ENCODE measurements at regions not wholly inside any gene's neighbourhood (a gene's known extent, or its start where the extent isn't known, plus 50 kb on each side); places are given as distances from the start of the nearest gene placed in this dataset.

GRCh38 chr12:30188602-30189326 is 405.0 kb upstream of the TMTC1 start:
- CTCF ChIA-PET: no interaction called here
- no peak for FAIRE-seq
- POLR2A ChIA-PET: no interaction called here

More at GRCh38 chr12:30188602-30189326, 405.0 kb upstream of the TMTC1 start:
- WGBS (ENCODE audit: missing lambda C conversion rate): 15% methylated on average over 8 of the region's 8 CpGs
- TF ChIP-seq CHD4 (IDR thresholded peaks at IDR 0.05; ENCODE audit: borderline replicate concordance): no peak
- TF ChIP-seq CBX2 (IDR thresholded peaks at IDR 0.05; ENCODE audit: borderline replicate concordance, low read depth): no peak
- TF ChIP-seq EP300 (IDR thresholded peaks at IDR 0.05): no peak
- no peak for TF ChIP-seq TP53 (CRISPR knock-in tag; IDR thresholded peaks at IDR 0.05)
- TF ChIP-seq NPAS2 (CRISPR knock-in tag; IDR thresholded peaks at IDR 0.05; ENCODE audit: borderline replicate concordance): no peak
- TF ChIP-seq TFCP2L1 (CRISPR knock-in tag; IDR thresholded peaks at IDR 0.05): no peak
- TF ChIP-seq HMGXB4 (CRISPR knock-in tag; IDR thresholded peaks at IDR 0.05; ENCODE audit: borderline replicate concordance): no peak
- no peak for TF ChIP-seq USF2 (IDR thresholded peaks at IDR 0.05)
- no peak for TF ChIP-seq ELK1 (IDR thresholded peaks at IDR 0.05; ENCODE audit: low read depth, low read length)
- TF ChIP-seq FOSB (CRISPR knock-in tag; IDR thresholded peaks at IDR 0.05): no peak
- TF ChIP-seq MAX (IDR thresholded peaks at IDR 0.05): no peak
- no peak for TF ChIP-seq ZFP36 (IDR thresholded peaks at IDR 0.05; ENCODE audit: borderline replicate concordance, partially characterized antibody)
- TF ChIP-seq EHF (CRISPR knock-in tag; IDR thresholded peaks at IDR 0.05): no peak
- TF ChIP-seq ATOH8 (CRISPR knock-in tag; IDR thresholded peaks at IDR 0.05; ENCODE audit: low read depth): no peak
- no peak for TF ChIP-seq CTCF (IDR thresholded peaks at IDR 0.05)
- TF ChIP-seq HOXA7 (CRISPR knock-in tag; IDR thresholded peaks at IDR 0.05): no peak
- TF ChIP-seq HEYL (CRISPR knock-in tag; IDR thresholded peaks at IDR 0.05): no peak
- no peaks in the 10 kb centered on the region for H3K4me1 ChIP-seq
- H3K4me2 ChIP-seq: no peak overlapping the region
- no peak overlapping the region for H3K4me3 ChIP-seq
- DNase-seq (ENCODE audit: low read depth in 1 of 2, low spot score in 1 of 2) (no peak), ATAC-seq (no peak)
- no peak overlapping the region for H3K27ac ChIP-seq
- no peaks in the 10 kb centered on the region for H3K9me3 ChIP-seq

Measured in A549 (cell line).